ENCODE measurements at regions not wholly inside any gene's neighbourhood (a gene's known extent, or its start where the extent isn't known, plus 50 kb on each side); places are given as distances from the start of the nearest gene placed in this dataset.

DNA sequence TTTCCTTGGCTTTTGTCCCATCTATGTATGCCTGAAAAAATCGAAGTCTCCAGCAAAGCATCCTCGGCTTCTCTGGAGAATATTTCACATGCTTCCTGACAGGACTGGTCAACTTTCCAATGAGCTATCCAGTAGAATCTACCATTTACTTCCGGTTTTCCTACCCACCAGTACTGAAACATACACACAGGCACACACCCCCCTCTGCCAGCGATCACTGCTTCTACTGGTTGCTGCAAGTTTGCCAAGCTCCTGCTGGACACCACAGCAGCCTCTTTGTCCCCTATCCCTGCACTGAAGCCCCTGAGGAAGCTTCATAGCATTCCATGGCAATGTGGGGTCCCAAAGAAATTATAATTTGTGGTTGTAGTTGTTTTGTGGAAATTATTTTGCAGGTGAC is 536.8 kb downstream of the MATN1 start:
- DNase-seq (ENCODE audit: low read depth, low spot score) (no peak), FAIRE-seq (no peak)
- Histone ChIP-seq H3K27ac (ENCODE audit: control insufficient read depth, insufficient read depth, low read length) (no peak overlapping the region), H3K4me2 (ENCODE audit: control insufficient read depth, extremely low read depth, insufficient read depth, low read depth, low read length) (no peak overlapping the region), H3K27me3 (ENCODE audit: control insufficient read depth, extremely low read depth, insufficient read depth, low read length) (peaks cover 5% of the 10 kb centered on the region), H3K9me3 (ENCODE audit: control insufficient read depth, low read depth, low read length) (no peaks in the 10 kb centered on the region), H3K36me3 (ENCODE audit: control insufficient read depth in 2 of 2, extremely low read depth in 1 of 2, insufficient read depth in 2 of 2, low read length in 2 of 2) (no peaks in the 10 kb centered on the region), H3K9me1 (ENCODE audit: control insufficient read depth, extremely low read depth, insufficient read depth, low read length) (no peaks in the 10 kb centered on the region), H3K4me1 (ENCODE audit: control insufficient read depth, extremely low read depth, insufficient read depth, low read length) (no peaks in the 10 kb centered on the region), H2AFZ (ENCODE audit: control insufficient read depth, low read length) (no peak overlapping the region), H3K4me3 (ENCODE audit: control insufficient read depth in 2 of 3, extremely low read depth in 1 of 3, insufficient read depth in 2 of 3, low read depth in 1 of 3, low read length in 3 of 3) (no peak overlapping the region), H4K20me1 (ENCODE audit: control insufficient read depth, extremely low read depth, insufficient read depth, low read length) (no peaks in the 10 kb centered on the region), H3K9ac (ENCODE audit: control insufficient read depth, extremely low read depth, insufficient read depth, low read length) (no peak overlapping the region), H3K79me2 (ENCODE audit: control insufficient read depth, insufficient read depth, low read length) (no peaks in the 10 kb centered on the region)
- TF ChIP-seq, protein P1, sequence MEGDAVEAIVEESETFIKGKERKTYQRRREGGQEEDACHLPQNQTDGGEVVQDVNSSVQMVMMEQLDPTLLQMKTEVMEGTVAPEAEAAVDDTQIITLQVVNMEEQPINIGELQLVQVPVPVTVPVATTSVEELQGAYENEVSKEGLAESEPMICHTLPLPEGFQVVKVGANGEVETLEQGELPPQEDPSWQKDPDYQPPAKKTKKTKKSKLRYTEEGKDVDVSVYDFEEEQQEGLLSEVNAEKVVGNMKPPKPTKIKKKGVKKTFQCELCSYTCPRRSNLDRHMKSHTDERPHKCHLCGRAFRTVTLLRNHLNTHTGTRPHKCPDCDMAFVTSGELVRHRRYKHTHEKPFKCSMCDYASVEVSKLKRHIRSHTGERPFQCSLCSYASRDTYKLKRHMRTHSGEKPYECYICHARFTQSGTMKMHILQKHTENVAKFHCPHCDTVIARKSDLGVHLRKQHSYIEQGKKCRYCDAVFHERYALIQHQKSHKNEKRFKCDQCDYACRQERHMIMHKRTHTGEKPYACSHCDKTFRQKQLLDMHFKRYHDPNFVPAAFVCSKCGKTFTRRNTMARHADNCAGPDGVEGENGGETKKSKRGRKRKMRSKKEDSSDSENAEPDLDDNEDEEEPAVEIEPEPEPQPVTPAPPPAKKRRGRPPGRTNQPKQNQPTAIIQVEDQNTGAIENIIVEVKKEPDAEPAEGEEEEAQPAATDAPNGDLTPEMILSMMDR (optimal IDR thresholded peaks at IDR 0.05 in 1 of 3, IDR thresholded peaks at IDR 0.05 in 1 of 3, conservative IDR thresholded peaks at IDR 0.05 in 1 of 3; ENCODE audit: extremely low read depth in 1 of 3, insufficient read depth in 2 of 3, low read length in 3 of 3), result no peak
- TF ChIP-seq EZH2 (IDR thresholded peaks at IDR 0.05; ENCODE audit: low read length), result no peak
- dilution Hi-C loops (cut with MboI; ENCODE audit: extremely low pct_ligation_motif_present, low sequenced_read_pairs), result no loop called here

DNA sequence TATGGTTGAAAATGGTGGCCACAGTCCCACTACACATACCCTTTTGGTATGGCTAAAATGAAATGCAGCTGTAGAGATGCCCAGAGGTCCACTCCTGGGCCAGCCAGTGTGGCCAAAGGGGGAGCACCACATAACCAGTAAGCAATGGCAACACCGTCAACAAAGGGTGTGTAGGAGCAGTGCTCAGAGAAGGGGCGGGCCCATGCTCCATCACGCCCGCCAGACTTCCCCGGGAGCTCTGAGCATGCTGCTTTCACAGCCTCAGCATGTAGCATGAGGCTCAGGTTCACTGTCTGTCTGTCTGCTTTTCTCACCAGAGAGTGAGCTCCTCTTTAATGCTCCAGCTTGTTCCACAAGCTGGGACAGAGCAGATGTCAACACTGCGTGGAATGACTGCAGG is 537.6 kb downstream of the MATN1 start:
- no peak for DNase-seq (ENCODE audit: low read depth, low spot score)
- dilution Hi-C loops (cut with MboI; ENCODE audit: extremely low pct_ligation_motif_present, low sequenced_read_pairs), result no loop called here
- Histone ChIP-seq H3K36me3 (ENCODE audit: control insufficient read depth in 2 of 2, extremely low read depth in 1 of 2, insufficient read depth in 2 of 2, low read length in 2 of 2) (no peaks in the 10 kb centered on the region), H3K4me3 (ENCODE audit: control insufficient read depth in 2 of 3, extremely low read depth in 1 of 3, insufficient read depth in 2 of 3, low read depth in 1 of 3, low read length in 3 of 3) (no peak overlapping the region), H3K9me3 (ENCODE audit: control insufficient read depth, low read depth, low read length) (no peaks in the 10 kb centered on the region), H3K79me2 (ENCODE audit: control insufficient read depth, insufficient read depth, low read length) (no peaks in the 10 kb centered on the region), H3K27ac (ENCODE audit: control insufficient read depth, insufficient read depth, low read length) (no peak overlapping the region), H3K4me1 (ENCODE audit: control insufficient read depth, extremely low read depth, insufficient read depth, low read length) (no peaks in the 10 kb centered on the region), H3K4me2 (ENCODE audit: control insufficient read depth, extremely low read depth, insufficient read depth, low read depth, low read length) (no peak overlapping the region), H3K9ac (ENCODE audit: control insufficient read depth, extremely low read depth, insufficient read depth, low read length) (no peak overlapping the region), H2AFZ (ENCODE audit: control insufficient read depth, low read length) (no peak overlapping the region), H4K20me1 (ENCODE audit: control insufficient read depth, extremely low read depth, insufficient read depth, low read length) (no peaks in the 10 kb centered on the region), H3K9me1 (ENCODE audit: control insufficient read depth, extremely low read depth, insufficient read depth, low read length) (no peaks in the 10 kb centered on the region), H3K27me3 (ENCODE audit: control insufficient read depth, extremely low read depth, insufficient read depth, low read length) (peaks cover 5% of the 10 kb centered on the region)
- FAIRE-seq, result no peak
- TF ChIP-seq, protein P1 (optimal IDR thresholded peaks at IDR 0.05 in 1 of 3, IDR thresholded peaks at IDR 0.05 in 1 of 3, conservative IDR thresholded peaks at IDR 0.05 in 1 of 3; ENCODE audit: extremely low read depth in 1 of 3, insufficient read depth in 2 of 3, low read length in 3 of 3), result no peak
- TF ChIP-seq EZH2 (IDR thresholded peaks at IDR 0.05; ENCODE audit: low read length), result no peak

Data from keratinocyte (primary cell).